Pancreas (tissue), 10 donors: ENCODE measurements at regions not wholly inside any gene's neighbourhood (a gene's known extent, or its start where the extent isn't known, plus 50 kb on each side); places are given as distances from the start of the nearest gene placed in this dataset.

Source experiments
- ATAC-seq, 4 donors: fragments of 200-7000 bp; cut with Tn5 transposase; one replicate each; pipeline versions ENCODE4 v1.8.0 to v1.9.1; 2020; ENCODE audit warnings: mild to moderate bottlenecking in 4 of 4, moderate library complexity in 4 of 4
- DNase-seq, 6 donors: peaks; one replicate each; pipeline ENCODE4 v3.0.0-alpha.2; 2020
- FAIRE-seq: peaks from 2 replicates; lab custom pipeline; 2012; peaks lifted over from hg19 to GRCh38; lab: Jason Lieb, UNC
- H3K27ac ChIP-seq, 4 donors: fragments of 200-600 bp; sonication (generic); 1 replicate in 3 of 4; 2 replicates in 1 of 4; pipeline versions ENCODE4 v1.5.0 to v1.8.0; 2020
- H3K27me3 ChIP-seq, 4 donors: fragments of 200-600 bp; one replicate each; pipeline ENCODE4 v1.8.0; 2021
- H3K36me3 ChIP-seq, 3 donors: fragments of 200-600 bp; sonication (generic) in 1 of 3; one replicate each; pipeline versions ENCODE4 v1.5.0 to v1.8.0; 2020 to 2021
- H3K4me1 ChIP-seq, 3 donors: fragments of 200-600 bp; one replicate each; pipeline ENCODE4 v1.8.0; 2021
- H3K4me3 ChIP-seq, 4 donors: fragments of 200-600 bp; sonication (generic) in 2 of 4; one replicate each; pipeline versions ENCODE4 v1.5.0 to v1.8.0; 2020 to 2021
- H3K9me3 ChIP-seq, 4 donors: fragments of 200-600 bp; one replicate each; pipeline ENCODE4 v1.8.0; 2021
- CTCF ChIP-seq, 4 donors: fragments of 200-600 bp; sonication (generic) in 3 of 4; IDR thresholded peaks; one replicate each; pipeline versions ENCODE4 v1.5.0 to v1.8.0; 2021; ENCODE audit warnings: antibody characterized with exemption in 4 of 4
- WGBS, 2 donors: extraction: QIAGEN DNeasy Blood & Tissue Kit; methylation state at CpG; one replicate each; pipeline ENCODE4 v1.1.7; 2013; 5-methylcytosine and 5-hydroxymethylcytosine counted together
- intact Hi-C, 3 donors: fragments of 100-400 bp; cut with DNase I; formaldehyde crosslinking; loops; one replicate each; pipeline versions ENCODE4 v1.11.1 to v1.14.2; 2022
- donor health status: healthy with polysubstance abuse.
- donor health status: DM: no; HTN: no; CAD: no; lungs with moderate emphysema.
- donor health status: DM: no; HTN: no; CAD: no.
- donor health status: control.
- donor health status: control.
- donor health status: Bipolar disorder and iron deficiency.
- donor health status: DM: yes; HTN: yes; CAD: no.
- donor health status: DM: no; HTN: no; CAD: no.
- donor health status: DM: no; HTN: no; CAD: no.
- donor health status: DM: yes; HTN: yes; CAD: no.

- WGBS, 2 donors = 76% methylated on average over 2 of the region's 2 CpGs
- peak in 1 of 4 donors; percentile 48 for ATAC-seq
- intact Hi-C loops = no loop called here
These were observed 102.4 kb upstream of the IGSF21 start for GRCh38 chr1:18005238-18005637.

GRCh38 chr1:18007391-18008041 is 100.1 kb upstream of the IGSF21 start:
- Histone ChIP-seq H3K36me3 (no peaks in the 10 kb centered on the region), H3K9me3 (no peaks in the 10 kb centered on the region), H3K27me3 (no peaks in the 10 kb centered on the region), H3K4me3 (no peak overlapping the region), H3K27ac (no peak overlapping the region), H3K4me1 (peaks cover 0 to 12% (median 0%) of the 10 kb centered on the region in 3 donors)
- intact Hi-C loops = no loop called here
- no peak for FAIRE-seq
- no peak for TF ChIP-seq CTCF (IDR thresholded peaks at IDR 0.05)
- ATAC-seq = no peak
- 67 to 72% methylated on average over 14 of the region's 14 CpGs for WGBS, 2 donors
- DNase-seq = no peak

More at GRCh38 chr1:18005238-18005637, 102.4 kb upstream of the IGSF21 start:
- no peaks in the 10 kb centered on the region for H3K27me3 ChIP-seq
- FAIRE-seq = no peak
- no peak for TF ChIP-seq CTCF (IDR thresholded peaks at IDR 0.05)
- peaks cover 0 to 12% (median 0%) of the 10 kb centered on the region in 3 donors for H3K4me1 ChIP-seq
- H3K4me3 ChIP-seq = no peak overlapping the region
- H3K36me3 ChIP-seq = no peaks in the 10 kb centered on the region
- no peak for DNase-seq
- H3K9me3 ChIP-seq = no peaks in the 10 kb centered on the region
- no peak overlapping the region for H3K27ac ChIP-seq

- no peaks in the 10 kb centered on the region for H3K9me3 ChIP-seq
- 39 to 60% methylated on average over 1 of the region's 1 CpG for WGBS, 2 donors
- intact Hi-C loops = no loop called here
- DNase-seq (no peak), ATAC-seq (no peak), FAIRE-seq (no peak)
- H3K4me1 ChIP-seq = peaks cover 0 to 12% (median 0%) of the 10 kb centered on the region in 3 donors
- no peak overlapping the region for H3K4me3 ChIP-seq
- no peak overlapping the region for H3K27ac ChIP-seq
- H3K27me3 ChIP-seq = no peaks in the 10 kb centered on the region
- TF ChIP-seq CTCF (IDR thresholded peaks at IDR 0.05) = no peak
- no peaks in the 10 kb centered on the region for H3K36me3 ChIP-seq
These were observed 99.5 kb upstream of the IGSF21 start for GRCh38 chr1:18008081-18008480.

GRCh38 chr1:18009055-18009454 is 98.5 kb upstream of the IGSF21 start:
- H3K4me3 ChIP-seq = no peak overlapping the region
- peaks cover 0 to 6% (median 0%) of the 10 kb centered on the region in 3 donors for H3K4me1 ChIP-seq
- H3K9me3 ChIP-seq = no peaks in the 10 kb centered on the region
- DNase-seq = no peak
- TF ChIP-seq CTCF (IDR thresholded peaks at IDR 0.05) = no peak
- WGBS, 2 donors = 46 to 50% methylated on average over 6 of the region's 6 CpGs
- ATAC-seq = no peak
- H3K27ac ChIP-seq = no peak overlapping the region
- no peaks in the 10 kb centered on the region for H3K27me3 ChIP-seq
- intact Hi-C loops = no loop called here
- FAIRE-seq = no peak
- no peaks in the 10 kb centered on the region for H3K36me3 ChIP-seq

GRCh38 chr1:18009478-18009961 is 98.1 kb upstream of the IGSF21 start:
- Histone ChIP-seq H3K4me1 (peaks cover 0 to 1% (median 0%) of the 10 kb centered on the region in 3 donors), H3K27me3 (no peaks in the 10 kb centered on the region), H3K27ac (no peak overlapping the region), H3K9me3 (no peaks in the 10 kb centered on the region), H3K36me3 (no peaks in the 10 kb centered on the region), H3K4me3 (no peak overlapping the region)
- 24 to 25% methylated on average over 8 of the region's 8 CpGs for WGBS, 2 donors
- FAIRE-seq = no peak
- no peak for TF ChIP-seq CTCF (IDR thresholded peaks at IDR 0.05)
- intact Hi-C loops = no loop called here
- no peak for DNase-seq
- no peak for ATAC-seq
